GM18951 (cell line): ENCODE measurements at regions not wholly inside any gene's neighbourhood (a gene's known extent, or its start where the extent isn't known, plus 50 kb on each side); places are given as distances from the start of the nearest gene placed in this dataset.

Experiments used
- POLR2A ChIP-seq: IDR thresholded peaks from 4 replicates; pipeline ENCODE4 v1.6.1; 2011; ENCODE audit warnings: mild to moderate bottlenecking; ENCODE audit not compliant: insufficient read length, insufficient read depth; ENCODE audit errors: extremely low read depth
- in situ Hi-C: fragments of 300-500 bp; cut with MboI; formaldehyde crosslinking; loops from one replicate; pipeline ENCODE4 v1.12.0; 2022; ENCODE audit warnings: low sequenced_read_pairs, mixed read lengths, inconsistent platforms; ENCODE audit not compliant: unreplicated experiment

DNA sequence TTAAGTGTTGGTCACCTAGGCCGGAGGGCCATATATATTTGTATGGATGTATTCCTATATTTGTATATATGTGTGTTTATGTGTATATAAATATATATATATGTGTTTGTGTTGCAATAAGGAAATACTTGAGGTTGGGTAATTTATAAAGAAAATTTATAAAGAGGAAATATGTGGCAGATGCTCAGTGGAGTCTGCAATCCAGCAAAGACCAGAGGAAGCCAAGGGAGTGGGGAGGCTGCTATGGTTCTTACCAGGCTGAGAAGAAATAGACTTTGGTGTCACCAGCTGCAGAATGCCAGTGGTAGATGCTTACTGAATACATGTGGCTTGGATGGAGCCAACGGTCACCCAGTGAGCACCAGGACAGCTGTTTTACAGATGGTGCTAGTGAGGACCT, 97.4 kb upstream of the ELOVL5 start:
- in situ Hi-C loops: no loop called here
- TF ChIP-seq POLR2A: no peak

DNA sequence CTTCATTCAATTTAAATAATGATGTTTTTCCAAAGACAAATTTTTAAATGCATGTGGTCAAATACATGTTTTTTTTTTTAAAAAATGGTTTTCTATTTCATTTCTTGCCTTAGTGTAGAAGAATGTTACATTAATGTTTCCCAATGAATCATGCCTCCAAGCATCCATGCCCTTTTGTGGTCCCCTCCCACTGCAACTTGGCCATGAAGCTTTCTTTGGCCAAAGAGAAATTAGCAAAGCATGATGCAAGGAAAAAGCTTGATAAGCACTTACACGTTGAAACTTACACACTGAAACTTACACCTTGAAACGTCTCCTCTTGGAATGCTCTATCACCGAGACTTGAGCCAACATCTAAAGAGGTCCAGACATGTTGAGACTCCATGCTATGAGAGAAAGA, 93.0 kb upstream of the ELOVL5 start:
- in situ Hi-C loops: no loop called here
- TF ChIP-seq POLR2A: no peak

DNA sequence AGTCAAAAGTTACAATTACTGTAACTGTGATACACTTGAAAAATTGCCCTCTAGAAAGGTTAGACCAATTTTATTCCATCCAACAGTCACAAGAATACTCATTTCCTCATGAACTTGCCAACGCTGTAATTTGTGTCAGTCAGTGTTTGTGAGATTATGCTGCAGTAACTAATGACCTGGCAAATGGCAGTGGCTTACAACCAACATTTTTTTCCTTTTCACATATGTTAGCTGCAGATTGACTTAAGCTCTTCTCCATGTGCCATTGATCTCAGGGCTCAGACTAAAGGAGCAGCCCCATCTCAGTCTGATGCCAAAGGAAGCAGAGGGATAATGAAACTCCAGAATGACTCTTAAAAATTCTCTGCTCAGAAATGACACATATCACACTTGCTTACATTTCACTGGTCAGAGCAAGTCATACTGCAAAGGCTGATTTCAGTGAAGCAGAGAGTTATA, 92.3 kb upstream of the ELOVL5 start:
- in situ Hi-C loops: no loop called here
- no peak for TF ChIP-seq POLR2A

DNA sequence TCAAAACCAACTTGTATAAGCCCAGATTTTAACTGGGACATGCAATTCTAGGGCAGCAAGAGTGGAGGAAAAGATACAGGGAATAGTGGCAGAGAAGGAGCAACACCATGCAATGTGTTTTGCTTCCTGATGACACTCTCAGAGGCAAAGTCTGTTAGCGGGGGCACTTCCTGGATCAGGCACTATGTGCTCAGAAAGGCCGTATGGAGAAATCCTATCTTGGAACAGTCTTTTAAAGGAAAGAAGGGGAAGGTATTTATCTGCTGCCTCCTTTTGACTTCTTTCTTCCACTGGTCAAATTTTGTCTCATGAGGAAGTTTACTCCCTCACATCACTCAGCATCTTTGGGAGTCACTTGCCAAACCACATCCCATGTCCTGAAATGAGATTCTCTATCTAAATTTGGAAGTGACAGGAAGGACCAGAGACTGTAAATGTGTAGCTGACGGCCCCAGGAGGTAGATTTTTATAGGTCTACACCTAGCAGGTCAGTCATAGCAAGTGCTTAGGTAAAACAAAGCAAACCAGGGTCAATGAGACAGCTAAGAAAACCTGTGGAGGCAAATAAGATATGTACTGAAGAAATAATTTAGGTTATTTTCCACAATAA, 91.7 kb upstream of the ELOVL5 start:
- no peak for TF ChIP-seq POLR2A
- in situ Hi-C loops: no loop called here

DNA sequence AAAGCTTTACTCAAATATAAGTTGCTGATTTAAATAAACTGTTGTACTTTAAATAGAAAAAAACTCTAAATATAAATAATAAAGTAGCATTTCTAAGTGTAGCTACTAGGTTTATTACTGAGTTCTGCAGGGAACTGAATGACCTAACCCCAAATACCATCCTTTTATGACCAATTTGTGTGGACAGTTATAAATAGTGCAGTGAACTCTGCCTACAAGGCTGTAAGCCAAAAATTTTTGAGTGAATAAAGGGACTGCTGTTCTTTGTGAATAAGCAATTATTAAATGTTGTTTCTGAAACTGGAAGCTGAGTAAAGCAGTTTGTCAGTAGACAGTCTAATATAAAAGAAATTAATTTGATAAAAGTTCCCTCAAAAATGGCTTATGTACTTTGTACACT, 90.8 kb upstream of the ELOVL5 start:
- in situ Hi-C loops: no loop called here
- no peak for TF ChIP-seq POLR2A

DNA sequence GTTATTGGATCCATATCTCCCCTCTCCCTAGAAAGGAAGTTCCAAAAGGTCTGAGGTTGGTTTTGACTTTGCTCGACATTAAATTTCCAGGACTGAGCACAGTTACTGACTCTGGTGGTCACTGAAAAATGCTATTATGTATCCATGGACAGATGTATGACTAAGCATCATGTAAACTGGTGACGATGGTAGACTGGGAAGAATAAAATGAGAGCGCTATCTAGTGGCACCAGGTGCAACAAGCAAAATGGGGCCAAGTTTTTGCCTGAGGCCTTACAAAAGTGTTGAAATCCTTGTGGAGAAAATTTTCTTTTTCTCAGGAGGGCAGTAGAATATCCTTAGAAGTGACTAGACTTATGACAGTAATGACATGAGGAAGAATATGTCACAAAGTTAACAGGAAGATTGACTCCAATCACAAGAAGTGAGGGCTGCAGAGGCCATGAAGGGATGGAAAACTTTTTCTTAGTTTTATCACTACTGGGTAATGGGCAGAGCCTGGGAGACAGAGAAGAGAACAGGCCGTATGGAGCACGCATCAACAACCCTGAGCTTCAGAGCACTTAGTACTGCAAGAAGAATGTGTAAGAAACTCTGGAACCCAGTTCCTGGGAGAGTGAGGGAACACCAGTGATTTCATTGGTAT, 88.9 kb upstream of the ELOVL5 start:
- in situ Hi-C loops: no loop called here

DNA sequence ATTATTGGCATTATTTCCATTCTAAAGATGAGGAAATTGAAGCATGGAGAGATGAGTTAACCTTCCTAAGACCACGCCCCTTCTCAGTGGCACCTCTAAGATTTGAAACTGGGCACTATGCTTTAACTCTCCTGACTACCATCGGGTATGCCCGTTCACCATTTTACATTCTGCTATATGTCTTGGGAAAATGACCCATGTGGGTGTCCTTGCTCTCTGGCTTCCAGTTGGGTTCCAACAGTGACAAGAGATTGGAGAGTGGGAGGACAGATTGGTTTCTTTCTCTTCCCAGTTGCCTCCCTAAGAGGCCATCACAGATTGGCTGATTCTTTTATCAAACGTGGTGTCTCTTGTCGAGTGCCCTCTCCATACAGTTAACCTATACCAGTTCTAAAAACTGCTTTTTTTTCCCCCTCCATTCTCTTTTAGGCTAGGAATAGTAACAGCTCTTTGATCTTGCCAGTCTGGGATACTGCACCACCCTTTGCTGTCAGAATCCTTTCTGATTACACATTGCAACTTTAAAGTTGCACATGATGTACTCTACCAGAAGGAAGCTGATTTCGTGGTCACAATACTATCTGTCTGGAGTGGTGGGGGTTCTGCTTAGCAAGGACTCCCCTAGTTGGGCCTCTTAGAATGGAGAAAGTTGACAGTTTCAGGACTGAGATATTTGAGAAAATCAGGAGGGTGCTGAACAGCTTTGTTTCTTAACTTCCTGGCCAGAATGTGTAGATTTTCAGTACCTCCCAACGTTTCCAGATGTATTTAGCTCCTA, 88.0 kb upstream of the ELOVL5 start:
- in situ Hi-C loops: no loop called here
- TF ChIP-seq POLR2A: no peak

More for the DNA sequence above, 88.9 kb upstream of the ELOVL5 start:
- no peak for TF ChIP-seq POLR2A

DNA sequence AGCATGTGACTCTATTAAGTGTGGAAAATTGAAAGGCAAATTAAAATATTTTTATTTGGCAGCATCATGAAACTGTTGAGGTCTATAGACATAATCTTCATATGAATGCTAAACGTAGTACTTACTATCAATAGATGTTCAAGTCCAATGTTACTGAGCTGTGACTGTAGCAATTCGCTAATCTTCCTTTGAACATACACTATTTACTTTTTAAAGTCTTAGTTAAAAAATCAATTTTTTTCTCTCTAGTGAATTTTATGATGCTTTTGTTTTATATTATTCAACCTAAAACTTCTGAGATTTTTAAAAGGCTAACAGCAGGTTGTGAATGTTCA, 85.2 kb upstream of the ELOVL5 start:
- in situ Hi-C loops: no loop called here
- TF ChIP-seq POLR2A: no peak

DNA sequence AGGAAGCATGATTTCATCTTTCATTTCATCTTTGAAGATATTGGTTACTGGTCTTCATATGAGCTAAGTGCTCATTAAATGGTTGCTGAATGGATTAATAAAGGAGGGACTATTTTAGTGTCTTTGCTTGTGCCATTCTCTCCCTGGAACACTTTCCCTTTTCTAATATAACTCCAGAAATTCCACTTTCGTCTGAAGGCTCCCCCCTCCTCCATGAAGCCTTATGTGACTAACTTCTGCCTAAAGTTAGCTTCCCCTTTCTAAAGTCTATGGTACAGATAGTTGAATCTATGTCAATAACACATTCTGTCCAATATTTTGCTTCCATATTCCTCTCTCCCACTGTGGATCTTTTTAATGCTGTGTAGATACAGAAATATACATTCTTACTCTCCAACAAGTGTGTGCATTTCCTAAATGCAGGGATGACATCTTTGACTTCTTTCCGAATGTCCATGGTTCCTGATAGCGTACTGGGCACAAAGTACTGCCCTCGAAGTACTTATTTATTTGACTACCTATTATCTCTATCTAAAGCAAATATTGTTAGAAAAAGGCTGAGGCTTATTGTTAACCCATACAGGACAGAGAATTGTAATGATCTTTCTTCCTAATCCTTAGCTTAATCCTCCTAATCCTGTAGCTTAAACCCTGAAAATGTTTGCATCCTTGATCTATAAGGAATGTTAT, 84.7 kb upstream of the ELOVL5 start:
- in situ Hi-C loops: no loop called here
- TF ChIP-seq POLR2A: no peak

DNA sequence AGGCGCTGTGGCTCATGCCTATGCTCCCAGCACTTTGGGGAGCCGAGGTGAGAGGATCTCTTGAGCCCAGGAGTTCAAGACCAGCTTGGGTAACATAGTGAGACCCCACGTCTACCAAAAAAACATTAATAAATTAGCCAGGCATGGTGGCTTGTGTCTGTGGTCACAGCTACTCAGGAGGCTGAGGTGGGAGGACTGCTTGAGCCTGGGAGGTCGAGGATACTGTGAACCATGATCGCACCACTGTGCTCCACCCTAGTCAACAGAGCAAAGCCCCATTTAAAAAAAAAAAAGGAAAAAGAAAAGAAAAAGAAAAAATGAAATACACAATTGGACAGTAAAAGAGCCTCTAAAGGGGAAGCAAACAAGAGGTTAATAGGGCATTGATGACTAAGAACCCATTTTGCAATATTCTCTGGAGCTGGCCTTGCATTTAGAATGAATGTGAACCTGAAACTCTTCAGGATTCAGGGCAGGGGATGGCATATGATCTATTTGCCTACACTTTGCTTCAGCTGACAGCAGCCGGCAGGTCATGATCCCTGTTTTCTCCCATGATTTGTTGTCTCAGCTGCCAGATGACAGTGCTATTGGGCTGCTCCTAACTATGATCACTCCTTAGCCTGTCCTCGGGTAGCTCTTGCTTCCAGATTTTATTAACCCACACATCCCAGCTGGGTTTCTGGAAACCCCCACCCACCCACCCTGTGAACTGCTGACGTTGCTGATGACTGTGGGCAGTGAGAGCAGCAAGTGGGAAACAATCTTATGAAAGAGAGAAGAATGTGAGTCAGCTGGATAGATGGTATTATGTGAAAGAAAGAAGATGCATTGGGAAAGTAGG, 83.8 kb upstream of the ELOVL5 start:
- no peak for TF ChIP-seq POLR2A
- in situ Hi-C loops: no loop called here

DNA sequence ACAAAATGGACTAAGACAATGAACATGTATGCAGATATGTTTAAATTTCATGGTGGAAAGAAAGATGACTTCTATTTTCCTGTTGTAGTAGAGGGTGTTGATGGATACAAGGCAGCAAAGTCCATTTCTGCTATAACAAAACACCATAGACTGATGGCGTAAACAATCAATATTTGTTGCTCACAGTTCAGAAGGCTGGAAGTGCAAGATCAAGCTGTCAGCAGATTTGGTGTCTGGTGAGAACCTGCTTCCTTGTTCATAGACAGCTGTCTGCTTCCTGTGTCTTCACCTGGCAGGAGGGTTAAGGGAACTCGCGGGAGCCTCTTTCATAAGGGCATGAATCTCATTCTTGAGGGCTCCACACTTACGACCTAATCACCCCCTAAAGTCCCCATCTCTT, 83.0 kb upstream of the ELOVL5 start:
- in situ Hi-C loops: no loop called here
- TF ChIP-seq POLR2A: no peak

DNA sequence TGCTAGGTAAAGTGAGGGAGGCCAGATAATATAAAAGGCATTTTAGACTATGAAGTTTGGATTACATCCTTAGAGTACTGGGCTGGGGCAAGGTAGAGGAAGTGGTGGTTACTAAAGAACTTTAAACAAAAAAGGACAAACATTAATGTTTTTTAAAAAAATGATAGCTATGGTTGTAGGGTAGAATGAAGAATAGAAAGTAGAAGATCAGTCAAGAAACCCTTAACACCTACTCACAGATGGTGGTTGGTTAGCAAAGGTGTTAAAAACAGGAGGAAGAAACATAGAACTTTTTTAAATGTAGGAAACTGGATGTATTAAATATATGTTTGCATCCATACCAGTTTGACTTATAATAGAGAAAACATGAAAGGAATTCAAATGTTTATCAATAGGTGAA, 80.7 kb upstream of the ELOVL5 start:
- in situ Hi-C loops: no loop called here
- TF ChIP-seq POLR2A: no peak

DNA sequence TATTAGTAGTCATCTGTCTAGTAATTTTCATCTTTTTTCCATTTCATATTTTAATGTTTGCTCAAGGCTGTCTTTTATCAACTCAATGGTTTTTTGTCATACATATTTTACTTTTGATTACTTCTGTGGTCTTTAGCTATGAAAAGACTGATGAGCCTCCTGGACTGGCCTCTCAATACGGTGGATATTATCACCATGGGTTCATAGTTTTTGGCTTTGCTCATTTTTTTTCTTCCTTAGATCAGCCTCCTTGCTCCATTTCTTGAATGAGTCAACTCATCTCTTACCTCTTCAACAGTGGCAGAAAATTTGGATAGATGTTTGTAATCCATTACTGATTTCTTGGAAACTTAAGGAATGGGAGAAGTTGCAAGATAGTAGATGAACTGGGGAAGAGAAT, 80.1 kb upstream of the ELOVL5 start:
- in situ Hi-C loops: no loop called here

More for the DNA sequence above, 80.1 kb upstream of the ELOVL5 start:
- TF ChIP-seq POLR2A: no peak
